ENCODE measurements at regions not wholly inside any gene's neighbourhood (a gene's known extent, or its start where the extent isn't known, plus 50 kb on each side); places are given as distances from the start of the nearest gene placed in this dataset.

GRCh38 chr22:47444746-47445065, 682.3 kb downstream of the TBC1D22A start:
- TF ChIP-seq POLR2A (IDR thresholded peaks at IDR 0.05) (no peak), POLR2AphosphoS5 (IDR thresholded peaks at IDR 0.05) (no peak), EP300 (IDR thresholded peaks at IDR 0.05) (no peak), CTCF (IDR thresholded peaks at IDR 0.05) (no peak)
- intact Hi-C loops (cut with DNase I), result no loop called here
- peaks cover 0 to 8% (median 0%) of the 10 kb centered on the region in 4 donors for H3K9me3 ChIP-seq
- DNase-seq, result peak; percentile 50
- WGBS, 2 donors, result 73 to 81% methylated on average over 6 of the region's 6 CpGs
- H3K4me1 ChIP-seq, result no peaks in the 10 kb centered on the region
- no peak overlapping the region for H3K27ac ChIP-seq
- H3K27me3 ChIP-seq, result peaks cover 0 to 2% (median 0%) of the 10 kb centered on the region in 3 donors
- H3K4me3 ChIP-seq, result no peak overlapping the region
- H3K36me3 ChIP-seq, result no peaks in the 10 kb centered on the region

GRCh38 chr22:47443836-47444745, 681.6 kb downstream of the TBC1D22A start:
- Histone ChIP-seq H3K4me3 (no peak overlapping the region), H3K4me1 (no peaks in the 10 kb centered on the region), H3K27ac (no peak overlapping the region), H3K27me3 (peaks cover 0 to 2% (median 0%) of the 10 kb centered on the region in 3 donors), H3K9me3 (peaks cover 0 to 8% (median 0%) of the 10 kb centered on the region in 4 donors), H3K36me3 (no peaks in the 10 kb centered on the region)
- peak; percentile 44 for DNase-seq
- intact Hi-C loops (cut with DNase I), result no loop called here
- TF ChIP-seq CTCF (IDR thresholded peaks at IDR 0.05), result no peak
- TF ChIP-seq EP300 (IDR thresholded peaks at IDR 0.05), result no peak
- no peak for TF ChIP-seq POLR2A (IDR thresholded peaks at IDR 0.05)
- TF ChIP-seq POLR2AphosphoS5 (IDR thresholded peaks at IDR 0.05), result no peak
- 74 to 80% methylated on average over 16 of the region's 16 CpGs for WGBS, 2 donors

- no peak overlapping the region for H3K4me3 ChIP-seq
- peaks cover 0 to 8% (median 0%) of the 10 kb centered on the region in 4 donors for H3K9me3 ChIP-seq
- no peak for TF ChIP-seq CTCF (IDR thresholded peaks at IDR 0.05)
- no peak for TF ChIP-seq EP300 (IDR thresholded peaks at IDR 0.05)
- no peaks in the 10 kb centered on the region for H3K27me3 ChIP-seq
- peak; percentile 24 for DNase-seq
- H3K36me3 ChIP-seq, result no peaks in the 10 kb centered on the region
- 81 to 83% methylated on average over 6 of the region's 6 CpGs for WGBS, 2 donors
- no peaks in the 10 kb centered on the region for H3K4me1 ChIP-seq
- intact Hi-C loops (cut with DNase I), result no loop called here
- H3K27ac ChIP-seq, result no peak overlapping the region
Measured at GRCh38 chr22:47442821-47443220, 680.4 kb downstream of the TBC1D22A start.

GRCh38 chr22:47439643-47440265, 677.3 kb downstream of the TBC1D22A start:
- H3K36me3 ChIP-seq, result no peaks in the 10 kb centered on the region
- 90 to 91% methylated on average over 17 of the region's 17 CpGs for WGBS, 2 donors
- H3K27ac ChIP-seq, result no peak overlapping the region
- intact Hi-C loops (cut with DNase I), result no loop called here
- H3K4me3 ChIP-seq, result no peak overlapping the region
- H3K27me3 ChIP-seq, result no peaks in the 10 kb centered on the region
- no peaks in the 10 kb centered on the region for H3K4me1 ChIP-seq
- TF ChIP-seq EP300 (IDR thresholded peaks at IDR 0.05) (no peak), CTCF (IDR thresholded peaks at IDR 0.05) (no peak), POLR2A (IDR thresholded peaks at IDR 0.05) (no peak), POLR2AphosphoS5 (IDR thresholded peaks at IDR 0.05) (no peak)
- peaks cover 0 to 8% (median 0%) of the 10 kb centered on the region in 4 donors for H3K9me3 ChIP-seq
- peak; percentile 15 for DNase-seq
